ENCODE measurements at regions not wholly inside any gene's neighbourhood (a gene's known extent, or its start where the extent isn't known, plus 50 kb on each side); places are given as distances from the start of the nearest gene placed in this dataset.

DNA sequence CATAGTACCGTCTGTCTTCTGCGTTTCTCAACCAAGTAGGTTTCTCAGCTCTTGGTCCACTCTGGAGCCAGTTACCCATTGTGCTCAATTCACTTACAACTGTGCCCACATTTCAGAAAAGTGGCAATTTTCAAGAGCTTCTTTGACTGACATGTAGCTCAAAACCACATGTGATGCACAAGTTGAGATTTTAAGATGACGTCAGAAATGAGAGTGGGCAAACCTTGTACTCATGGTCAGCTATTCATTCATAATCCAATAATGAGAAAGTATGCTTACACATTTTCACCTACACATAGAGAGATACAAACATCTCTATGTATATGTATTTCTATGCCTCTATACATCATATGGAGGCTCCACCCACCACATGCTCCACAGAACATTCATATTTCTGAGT lies 487.2 kb upstream of the AKR1E2 start:
- H3K4me3 ChIP-seq (ENCODE audit: low read length) = no peak overlapping the region
- H3K27ac Mint-ChIP-seq = no peak overlapping the region
- WGBS (ENCODE audit: insufficient coverage) = 95% methylated on average over 3 of the region's 3 CpGs
- no peak for TF ChIP-seq CTCF (IDR thresholded peaks at IDR 0.05)
- H3K9me3 ChIP-seq (ENCODE audit: control insufficient read depth, insufficient read depth, low read length) = peaks cover 7% of the 10 kb centered on the region
- no peak overlapping the region for H3K27ac ChIP-seq (ENCODE audit: low read length)
- ATAC-seq = no peak
- no peaks in the 10 kb centered on the region for H3K36me3 ChIP-seq (ENCODE audit: control insufficient read depth, insufficient read depth, low read length)
- no peaks in the 10 kb centered on the region for H3K4me1 Mint-ChIP-seq
- peaks cover 0 to 7% of the 10 kb centered on the region in 2 donors for H3K27me3 Mint-ChIP-seq (ENCODE audit: low read depth in 2 of 2)
- intact Hi-C loops (cut with micrococcal nuclease) = no loop called here
- H3K9me3 Mint-ChIP-seq = no peaks in the 10 kb centered on the region
- H3K27me3 ChIP-seq (ENCODE audit: control insufficient read depth, insufficient read depth, low read length) = no peaks in the 10 kb centered on the region
- H3K36me3 Mint-ChIP-seq = no peaks in the 10 kb centered on the region
- no peaks in the 10 kb centered on the region for H3K4me1 ChIP-seq (ENCODE audit: control insufficient read depth, insufficient read depth, low read length)
- H3K4me3 Mint-ChIP-seq = no peak overlapping the region
- DNase-seq = no peak

GRCh38 chr10:4337563-4337962 lies 488.4 kb upstream of the AKR1E2 start:
- H3K27ac Mint-ChIP-seq = no peak overlapping the region
- WGBS (ENCODE audit: insufficient coverage) = 88% methylated on average over 2 of the region's 2 CpGs
- no peak overlapping the region for H3K4me3 Mint-ChIP-seq
- no peaks in the 10 kb centered on the region for H3K9me3 Mint-ChIP-seq
- TF ChIP-seq CTCF (IDR thresholded peaks at IDR 0.05) = no peak
- Histone ChIP-seq H3K9me3 (ENCODE audit: control insufficient read depth, insufficient read depth, low read length) (peaks cover 7% of the 10 kb centered on the region), H3K36me3 (ENCODE audit: control insufficient read depth, insufficient read depth, low read length) (no peaks in the 10 kb centered on the region), H3K27ac (ENCODE audit: low read length) (no peak overlapping the region), H3K4me1 (ENCODE audit: control insufficient read depth, insufficient read depth, low read length) (no peaks in the 10 kb centered on the region), H3K4me3 (ENCODE audit: low read length) (no peak overlapping the region), H3K27me3 (ENCODE audit: control insufficient read depth, insufficient read depth, low read length) (no peaks in the 10 kb centered on the region)
- no peak for ATAC-seq
- peaks cover 0 to 4% of the 10 kb centered on the region in 2 donors for H3K27me3 Mint-ChIP-seq (ENCODE audit: low read depth in 2 of 2)
- no peaks in the 10 kb centered on the region for H3K4me1 Mint-ChIP-seq
- intact Hi-C loops (cut with micrococcal nuclease) = no loop called here
- H3K36me3 Mint-ChIP-seq = no peaks in the 10 kb centered on the region
- DNase-seq = no peak

DNA sequence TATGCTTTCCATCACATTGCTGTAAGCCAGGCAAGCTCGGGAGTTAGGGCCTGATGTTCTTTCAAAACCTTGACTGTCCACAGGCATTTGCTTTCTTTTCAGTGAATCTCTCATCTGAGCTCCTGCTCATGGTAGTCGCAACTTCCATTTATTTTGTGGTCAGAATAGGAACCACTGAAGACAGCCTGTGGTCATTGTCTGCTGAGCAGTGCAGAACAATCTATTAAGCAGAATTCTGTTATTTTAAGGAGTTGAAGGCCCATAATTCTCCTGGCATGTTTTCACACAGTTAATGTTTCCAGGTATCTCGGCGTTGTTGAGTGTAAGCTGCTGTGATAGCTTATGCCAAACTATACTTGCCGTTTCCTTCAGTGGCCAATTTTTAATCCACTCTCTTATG lies 491.1 kb upstream of the AKR1E2 start:
- no peaks in the 10 kb centered on the region for H3K27me3 Mint-ChIP-seq (ENCODE audit: low read depth in 2 of 2)
- H3K9me3 Mint-ChIP-seq = no peaks in the 10 kb centered on the region
- H3K27ac ChIP-seq (ENCODE audit: low read length) = no peak overlapping the region
- H3K4me1 ChIP-seq (ENCODE audit: control insufficient read depth, insufficient read depth, low read length) = no peaks in the 10 kb centered on the region
- H3K27ac Mint-ChIP-seq = no peak overlapping the region
- H3K9me3 ChIP-seq (ENCODE audit: control insufficient read depth, insufficient read depth, low read length) = peaks cover 7% of the 10 kb centered on the region
- no peak for DNase-seq
- no peak for ATAC-seq
- no peaks in the 10 kb centered on the region for H3K4me1 Mint-ChIP-seq
- H3K36me3 ChIP-seq (ENCODE audit: control insufficient read depth, insufficient read depth, low read length) = no peaks in the 10 kb centered on the region
- intact Hi-C loops (cut with micrococcal nuclease) = no loop called here
- no peak for TF ChIP-seq CTCF (IDR thresholded peaks at IDR 0.05)
- 82% methylated on average over 3 of the region's 5 CpGs for WGBS (ENCODE audit: insufficient coverage)
- no peaks in the 10 kb centered on the region for H3K27me3 ChIP-seq (ENCODE audit: control insufficient read depth, insufficient read depth, low read length)
- no peak overlapping the region for H3K4me3 ChIP-seq (ENCODE audit: low read length)
- no peaks in the 10 kb centered on the region for H3K36me3 Mint-ChIP-seq
- H3K4me3 Mint-ChIP-seq = no peak overlapping the region

DNA sequence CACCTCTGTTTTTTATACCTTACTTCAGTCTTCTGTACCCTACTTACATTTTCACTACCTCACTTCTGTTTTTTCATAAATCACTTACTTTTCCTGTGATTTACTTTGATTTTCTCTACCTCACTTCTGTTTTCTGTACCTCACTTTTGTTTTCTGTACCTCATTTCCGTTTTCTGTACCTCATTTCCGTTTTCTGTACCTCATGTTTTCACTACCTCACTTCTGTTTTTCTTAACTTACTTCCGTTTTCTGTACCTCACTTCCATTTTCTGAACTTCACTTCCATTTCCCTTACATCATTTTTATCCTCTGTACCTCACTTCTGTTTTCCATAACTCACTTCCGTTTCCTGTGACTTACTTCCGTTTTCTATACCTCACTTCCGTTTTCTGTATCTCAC lies 492.0 kb upstream of the AKR1E2 start:
- no peak overlapping the region for H3K4me3 ChIP-seq (ENCODE audit: low read length)
- no peaks in the 10 kb centered on the region for H3K4me1 ChIP-seq (ENCODE audit: control insufficient read depth, insufficient read depth, low read length)
- ATAC-seq = no peak
- Mint-ChIP-seq H3K36me3 (no peaks in the 10 kb centered on the region), H3K4me1 (no peaks in the 10 kb centered on the region), H3K9me3 (no peaks in the 10 kb centered on the region), H3K4me3 (no peak overlapping the region), H3K27me3 (ENCODE audit: low read depth in 2 of 2) (no peaks in the 10 kb centered on the region), H3K27ac (no peak overlapping the region)
- H3K36me3 ChIP-seq (ENCODE audit: control insufficient read depth, insufficient read depth, low read length) = no peaks in the 10 kb centered on the region
- 79% methylated on average over 6 of the region's 6 CpGs for WGBS (ENCODE audit: insufficient coverage)
- peaks cover 7% of the 10 kb centered on the region for H3K9me3 ChIP-seq (ENCODE audit: control insufficient read depth, insufficient read depth, low read length)
- no peak for TF ChIP-seq CTCF (IDR thresholded peaks at IDR 0.05)
- H3K27me3 ChIP-seq (ENCODE audit: control insufficient read depth, insufficient read depth, low read length) = no peaks in the 10 kb centered on the region
- no peak for DNase-seq
- intact Hi-C loops (cut with micrococcal nuclease) = no loop called here
- peak overlapping the region; percentile 64 for H3K27ac ChIP-seq (ENCODE audit: low read length)

Measured in natural killer cell (primary cell).